Upper lobe of right lung (tissue), 1 donor: ENCODE measurements at regions not wholly inside any gene's neighbourhood (a gene's known extent, or its start where the extent isn't known, plus 50 kb on each side); places are given as distances from the start of the nearest gene placed in this dataset.
A peak's percentile ranks its signal among the peaks of the same experiment; 100 is the strongest.

Experiments
- ATAC-seq: fragments of 200-7000 bp; cut with Tn5 transposase; one replicate; pipeline ENCODE4 v1.9.1; 2020; ENCODE audit warnings: mild to moderate bottlenecking, moderate library complexity
- DNase-seq: peaks from one replicate; pipeline ENCODE4 v3.0.0-alpha.2; 2020
- H3K27ac ChIP-seq: fragments of 200-600 bp; one replicate; pipeline ENCODE4 v1.8.0; 2022
- H3K27me3 ChIP-seq: fragments of 200-600 bp; one replicate; pipeline ENCODE4 v1.8.0; 2022; ENCODE audit warnings: mild to moderate bottlenecking
- H3K36me3 ChIP-seq: fragments of 200-600 bp; one replicate; pipeline ENCODE4 v1.8.0; 2022
- H3K4me1 ChIP-seq: fragments of 200-600 bp; one replicate; pipeline ENCODE4 v1.8.0; 2022
- H3K4me3 ChIP-seq: fragments of 200-600 bp; one replicate; pipeline ENCODE4 v1.8.0; 2022; ENCODE audit warnings: mild to moderate bottlenecking
- H3K9me3 ChIP-seq: fragments of 200-600 bp; one replicate; pipeline ENCODE4 v1.8.0; 2022
- intact Hi-C: fragments of 100-400 bp; cut with DNase I; formaldehyde crosslinking; loops from one replicate; pipeline ENCODE4 v1.11.0; 2022
- TF ChIP-seq, protein P1 (sequence below): fragments of 200-600 bp; IDR thresholded peaks from one replicate; pipeline ENCODE4 v1.8.0; 2022; ENCODE audit warnings: antibody characterized with exemption
- donor health status: DM: no; HTN: yes; CAD: no; lungs with severe emphysema.

DNA sequence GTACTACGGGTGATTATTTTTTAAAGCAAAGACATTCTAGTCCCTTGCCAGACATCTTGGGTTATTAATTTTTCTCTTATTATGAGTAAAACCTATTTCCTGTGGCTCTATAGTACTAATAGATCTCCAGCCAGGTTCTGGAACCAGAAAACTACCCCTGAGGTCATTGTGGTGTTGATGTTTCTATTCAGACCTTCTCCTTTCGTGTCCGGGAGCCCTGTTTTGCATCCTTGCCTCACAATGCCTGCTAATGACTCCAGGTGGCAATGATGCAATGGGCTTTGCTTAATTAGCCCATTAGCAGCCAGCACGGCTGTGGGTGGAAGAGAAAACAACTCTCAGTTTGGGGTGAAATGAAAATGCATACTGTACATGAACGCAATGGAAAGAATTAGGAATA, 62.9 kb upstream of the ARG1 start:
- Histone ChIP-seq H3K4me1 (no peaks in the 10 kb centered on the region), H3K27ac (no peak overlapping the region), H3K9me3 (no peaks in the 10 kb centered on the region), H3K36me3 (no peaks in the 10 kb centered on the region), H3K27me3 (no peaks in the 10 kb centered on the region), H3K4me3 (no peak overlapping the region)
- TF ChIP-seq, protein P1, sequence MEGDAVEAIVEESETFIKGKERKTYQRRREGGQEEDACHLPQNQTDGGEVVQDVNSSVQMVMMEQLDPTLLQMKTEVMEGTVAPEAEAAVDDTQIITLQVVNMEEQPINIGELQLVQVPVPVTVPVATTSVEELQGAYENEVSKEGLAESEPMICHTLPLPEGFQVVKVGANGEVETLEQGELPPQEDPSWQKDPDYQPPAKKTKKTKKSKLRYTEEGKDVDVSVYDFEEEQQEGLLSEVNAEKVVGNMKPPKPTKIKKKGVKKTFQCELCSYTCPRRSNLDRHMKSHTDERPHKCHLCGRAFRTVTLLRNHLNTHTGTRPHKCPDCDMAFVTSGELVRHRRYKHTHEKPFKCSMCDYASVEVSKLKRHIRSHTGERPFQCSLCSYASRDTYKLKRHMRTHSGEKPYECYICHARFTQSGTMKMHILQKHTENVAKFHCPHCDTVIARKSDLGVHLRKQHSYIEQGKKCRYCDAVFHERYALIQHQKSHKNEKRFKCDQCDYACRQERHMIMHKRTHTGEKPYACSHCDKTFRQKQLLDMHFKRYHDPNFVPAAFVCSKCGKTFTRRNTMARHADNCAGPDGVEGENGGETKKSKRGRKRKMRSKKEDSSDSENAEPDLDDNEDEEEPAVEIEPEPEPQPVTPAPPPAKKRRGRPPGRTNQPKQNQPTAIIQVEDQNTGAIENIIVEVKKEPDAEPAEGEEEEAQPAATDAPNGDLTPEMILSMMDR = no peak
- intact Hi-C loops = no loop called here
- DNase-seq (no peak), ATAC-seq (no peak)

DNA sequence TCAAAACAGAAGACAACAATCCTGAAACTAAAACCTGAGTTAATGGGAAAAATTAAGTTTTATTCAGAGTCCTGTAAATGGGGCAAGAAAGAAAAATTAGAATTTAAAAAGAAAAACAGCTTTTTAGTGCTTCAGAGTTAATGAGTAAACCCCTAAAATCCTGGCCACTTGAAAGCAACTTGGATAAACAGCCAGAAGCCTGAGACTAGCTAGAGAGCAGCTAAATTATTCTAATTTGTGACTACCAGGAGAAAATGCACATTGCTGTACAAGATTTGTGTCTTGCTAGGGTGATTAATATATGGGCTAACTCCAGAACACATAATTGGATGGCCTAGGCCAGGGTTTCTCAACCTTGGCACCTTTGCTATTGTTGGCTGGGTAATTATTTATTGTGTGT, 62.4 kb upstream of the ARG1 start:
- H3K4me3 ChIP-seq = no peak overlapping the region
- no peak for DNase-seq
- no peaks in the 10 kb centered on the region for H3K9me3 ChIP-seq
- no peak overlapping the region for H3K27ac ChIP-seq
- H3K4me1 ChIP-seq = no peaks in the 10 kb centered on the region
- no peak for ATAC-seq
- TF ChIP-seq, protein P1 = no peak
- intact Hi-C loops = no loop called here
- no peaks in the 10 kb centered on the region for H3K36me3 ChIP-seq
- no peaks in the 10 kb centered on the region for H3K27me3 ChIP-seq

DNA sequence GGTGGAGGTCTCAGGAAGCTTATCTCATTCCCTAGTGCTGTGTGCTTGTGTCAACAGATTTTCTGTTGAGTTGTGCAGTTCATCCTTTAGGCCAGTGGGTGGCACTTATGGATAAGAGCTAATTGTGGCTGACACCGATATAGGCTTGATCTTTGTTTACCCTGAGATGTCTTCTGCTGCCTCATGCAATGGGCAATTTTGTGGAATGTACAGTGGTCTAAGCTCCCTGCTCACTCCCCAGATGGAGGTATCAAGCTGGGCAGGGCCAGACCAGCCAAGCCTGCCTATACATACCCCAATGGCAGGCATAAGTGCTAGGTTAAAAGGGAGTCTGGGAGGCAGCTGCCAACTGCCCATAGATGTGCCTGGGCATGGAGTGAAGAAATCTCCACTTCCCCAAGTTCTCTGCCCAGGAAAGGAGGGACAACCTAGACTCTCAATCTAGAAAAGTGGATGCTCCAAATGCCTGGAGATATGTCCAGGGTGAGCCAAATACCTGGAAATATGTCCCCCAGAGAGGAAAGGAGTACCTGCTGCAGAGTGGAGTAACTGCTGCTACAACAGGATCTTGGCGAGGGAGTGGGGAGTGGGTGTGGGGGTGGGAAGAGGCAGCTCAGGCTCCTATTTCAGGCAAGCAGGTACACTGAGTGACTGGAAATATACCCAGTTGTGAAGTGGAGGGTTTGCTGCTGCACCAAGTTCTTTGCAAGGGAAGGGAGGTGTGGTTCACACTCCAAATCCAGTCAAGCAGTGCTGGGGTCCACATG, 53.2 kb upstream of the ARG1 start:
- Histone ChIP-seq H3K36me3 (no peaks in the 10 kb centered on the region), H3K27me3 (no peaks in the 10 kb centered on the region), H3K4me1 (no peaks in the 10 kb centered on the region), H3K4me3 (no peak overlapping the region), H3K9me3 (no peaks in the 10 kb centered on the region), H3K27ac (no peak overlapping the region)
- TF ChIP-seq, protein P1 = peak; percentile 56
- DNase-seq = no peak
- ATAC-seq = peak; percentile 88
- intact Hi-C loops = no loop called here
